ENCODE measurements at regions not wholly inside any gene's neighbourhood (a gene's known extent, or its start where the extent isn't known, plus 50 kb on each side); places are given as distances from the start of the nearest gene placed in this dataset.

DNA sequence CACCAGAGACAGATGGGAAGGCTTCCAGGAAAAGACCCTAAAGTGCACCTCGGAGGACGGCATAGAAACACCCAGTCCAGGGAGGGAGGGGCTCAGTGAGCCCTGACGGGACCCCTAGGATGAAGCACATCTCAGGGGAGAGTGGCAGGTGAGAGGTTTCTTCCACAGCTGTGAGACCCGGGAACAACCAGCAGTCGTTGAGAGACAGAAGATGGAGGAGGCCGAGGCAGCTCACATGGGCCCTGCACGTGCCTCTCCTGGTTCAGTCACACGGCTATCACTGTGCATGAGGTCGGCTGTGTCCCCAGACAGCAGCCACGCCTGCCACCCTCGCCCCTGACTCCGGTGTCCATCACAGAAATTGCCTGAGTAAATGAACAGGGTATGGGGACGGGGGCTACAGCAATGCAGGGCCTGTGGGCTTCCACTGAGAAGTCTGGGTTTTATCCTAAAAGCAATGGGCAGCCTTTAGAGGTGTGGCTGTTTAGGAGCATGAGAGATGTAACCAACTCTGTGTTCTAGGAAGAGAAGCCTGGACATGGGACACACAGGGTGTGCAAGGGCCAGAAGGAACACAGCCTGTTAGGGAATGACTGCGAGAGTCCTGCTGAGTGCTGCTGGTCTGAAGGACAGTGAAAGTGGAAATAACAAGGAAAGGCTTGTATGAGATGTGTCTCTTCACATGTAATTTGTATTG, 102.0 kb downstream of the TMEM18 start:
- no peak for DNase-seq (ENCODE audit: low spot score)

DNA sequence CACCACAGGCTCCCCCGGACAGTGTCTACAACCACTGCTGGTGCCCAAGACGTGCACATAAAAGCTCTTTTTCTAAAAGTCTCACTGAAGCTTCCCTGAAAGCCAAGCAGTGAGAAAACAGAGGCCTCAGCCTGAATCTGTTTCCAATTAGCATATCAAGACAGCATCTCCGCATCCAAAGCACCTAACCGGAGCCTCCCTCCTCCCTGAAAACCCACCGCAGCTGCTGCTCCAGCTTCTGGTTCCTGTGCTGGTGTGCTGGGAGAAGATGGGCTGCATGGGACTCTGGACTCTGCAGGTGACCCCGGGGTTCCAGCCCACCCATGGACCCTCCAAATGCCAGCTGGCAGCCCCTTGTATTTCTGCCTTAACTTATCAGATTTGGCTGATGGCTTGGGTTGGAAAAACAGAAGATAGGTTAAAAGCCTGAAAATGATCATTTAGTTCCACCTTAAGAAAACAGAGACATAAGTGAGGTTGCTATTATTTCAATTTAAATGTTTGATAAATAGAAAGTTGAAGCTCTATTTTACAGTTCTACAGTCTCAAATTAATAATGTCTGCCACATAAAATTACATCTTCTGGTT, 103.3 kb downstream of the TMEM18 start:
- no peak for DNase-seq (ENCODE audit: low spot score)

DNA sequence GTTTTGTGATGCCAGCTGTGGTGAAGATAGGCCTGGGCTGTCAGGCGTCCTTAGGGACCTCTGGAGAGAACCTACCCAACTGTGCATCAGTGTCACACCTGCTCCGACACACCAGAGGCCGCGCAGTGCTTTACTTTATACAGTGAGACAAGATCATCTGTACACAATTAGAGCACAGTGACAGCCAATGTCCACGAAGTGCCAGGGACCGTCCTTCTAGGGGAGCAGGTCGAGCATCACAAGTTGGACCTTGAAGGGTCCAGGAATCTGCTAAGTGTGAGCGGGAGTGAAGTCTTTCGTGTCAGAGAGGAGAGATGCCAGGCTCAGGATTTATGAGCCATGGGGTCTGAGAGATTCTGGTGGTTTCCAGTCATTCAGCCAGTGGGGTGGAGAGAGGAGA, 104.2 kb downstream of the TMEM18 start:
- no peak for DNase-seq (ENCODE audit: low spot score)

DNA sequence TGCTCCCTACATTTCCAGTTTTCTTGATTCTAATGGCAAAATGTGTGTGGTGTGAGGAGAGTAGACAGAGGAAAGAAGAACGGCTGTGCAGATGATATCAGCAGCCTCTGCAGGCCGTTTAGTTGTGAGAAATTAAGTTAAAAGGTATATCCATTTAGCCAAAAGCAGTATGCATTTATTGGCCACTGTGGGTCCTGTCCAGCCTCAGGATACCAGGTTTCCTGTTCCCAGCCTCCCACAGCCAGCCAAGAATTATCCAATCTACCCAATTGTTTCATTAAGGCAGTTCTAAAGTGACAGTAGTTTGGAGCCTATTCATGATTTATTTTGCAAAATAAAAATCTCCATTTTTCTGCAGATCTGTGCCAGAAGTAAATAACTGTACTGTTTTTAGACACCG, 107.5 kb downstream of the TMEM18 start:
- no peak for DNase-seq (ENCODE audit: low spot score)

DNA sequence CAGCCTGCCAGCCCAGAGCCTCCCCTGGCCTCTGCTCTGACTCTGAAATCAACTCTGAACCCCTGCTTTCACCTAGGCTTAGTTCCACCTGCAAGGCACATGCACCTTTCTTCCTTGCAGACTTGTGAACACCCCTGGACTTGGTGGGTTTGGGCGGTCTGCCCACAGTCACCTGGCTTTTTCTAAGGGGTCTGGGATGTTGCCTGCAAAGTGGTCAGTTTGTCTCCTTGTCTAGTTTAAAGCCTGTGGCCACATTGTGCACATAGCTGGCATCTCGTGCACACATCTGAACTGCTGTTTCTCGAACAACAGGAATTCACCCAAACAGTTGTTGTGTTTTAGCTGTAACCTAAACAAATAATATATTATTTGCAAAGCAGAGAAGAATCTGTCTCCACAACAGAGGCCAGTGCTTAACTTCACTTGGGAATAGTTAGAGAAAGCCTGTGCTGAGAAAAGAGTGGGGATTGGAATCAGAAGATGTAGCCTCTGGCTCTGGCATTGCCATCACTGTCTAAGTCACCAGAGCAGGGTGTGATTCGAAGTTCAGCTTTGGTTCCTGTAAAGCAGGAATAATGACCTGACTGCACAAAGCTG, 108.5 kb downstream of the TMEM18 start:
- DNase-seq (ENCODE audit: low spot score): no peak

DNA sequence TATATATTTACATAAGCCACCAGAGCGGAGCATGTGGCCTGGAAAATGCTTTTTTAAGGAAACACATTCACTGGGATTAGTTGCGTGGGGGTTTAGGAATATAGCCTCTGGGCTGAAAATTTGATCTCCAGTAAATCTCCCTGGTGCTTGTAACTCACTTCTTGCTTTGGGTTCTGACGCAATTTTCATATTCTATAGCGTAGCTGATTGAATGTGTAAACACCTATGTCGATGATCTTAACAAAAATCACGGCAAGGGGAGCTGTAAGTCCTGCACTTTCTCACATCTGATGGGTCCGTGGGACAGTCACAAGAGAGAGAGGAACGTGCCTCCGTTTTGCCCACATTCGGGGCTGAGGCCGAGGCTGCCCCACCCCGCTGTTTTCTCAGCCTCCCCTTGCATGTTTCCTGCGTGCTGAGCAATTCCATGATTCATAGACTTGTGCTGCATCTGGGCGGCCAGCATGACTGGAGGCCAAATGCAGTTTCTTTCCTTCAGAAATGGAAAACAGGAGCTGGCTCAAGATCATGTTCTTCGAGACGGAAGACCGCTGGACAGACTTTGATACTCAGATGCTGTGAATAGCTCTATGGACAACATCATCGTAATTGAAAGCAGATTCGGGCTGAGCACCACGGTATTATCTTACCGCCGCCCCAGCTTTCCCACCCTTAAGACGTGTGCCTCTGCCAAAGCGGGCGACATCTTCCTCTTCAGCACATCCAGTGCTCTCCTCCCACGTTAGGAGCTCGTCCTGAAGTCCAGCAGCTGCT, 109.2 kb downstream of the TMEM18 start:
- DNase-seq (ENCODE audit: low spot score): no peak

DNA sequence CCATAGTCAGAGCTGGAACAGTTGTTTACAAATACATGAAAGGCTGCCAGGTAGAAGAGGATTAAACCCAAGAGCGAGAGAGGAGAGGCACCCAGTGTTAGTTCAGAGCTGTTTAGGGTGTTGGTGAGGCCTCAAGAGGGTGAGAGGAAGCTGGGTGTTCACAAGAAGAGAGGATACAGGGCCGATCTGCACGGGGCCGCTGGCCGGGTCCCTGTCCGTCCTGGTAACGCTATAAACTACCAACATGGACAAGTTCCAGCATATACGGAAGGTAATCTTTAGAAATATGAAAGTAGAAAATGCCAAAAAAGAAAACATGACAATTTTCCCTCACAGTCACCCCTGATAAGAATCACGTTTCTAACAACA, 109.7 kb downstream of the TMEM18 start:
- no peak for DNase-seq (ENCODE audit: low spot score)

DNA sequence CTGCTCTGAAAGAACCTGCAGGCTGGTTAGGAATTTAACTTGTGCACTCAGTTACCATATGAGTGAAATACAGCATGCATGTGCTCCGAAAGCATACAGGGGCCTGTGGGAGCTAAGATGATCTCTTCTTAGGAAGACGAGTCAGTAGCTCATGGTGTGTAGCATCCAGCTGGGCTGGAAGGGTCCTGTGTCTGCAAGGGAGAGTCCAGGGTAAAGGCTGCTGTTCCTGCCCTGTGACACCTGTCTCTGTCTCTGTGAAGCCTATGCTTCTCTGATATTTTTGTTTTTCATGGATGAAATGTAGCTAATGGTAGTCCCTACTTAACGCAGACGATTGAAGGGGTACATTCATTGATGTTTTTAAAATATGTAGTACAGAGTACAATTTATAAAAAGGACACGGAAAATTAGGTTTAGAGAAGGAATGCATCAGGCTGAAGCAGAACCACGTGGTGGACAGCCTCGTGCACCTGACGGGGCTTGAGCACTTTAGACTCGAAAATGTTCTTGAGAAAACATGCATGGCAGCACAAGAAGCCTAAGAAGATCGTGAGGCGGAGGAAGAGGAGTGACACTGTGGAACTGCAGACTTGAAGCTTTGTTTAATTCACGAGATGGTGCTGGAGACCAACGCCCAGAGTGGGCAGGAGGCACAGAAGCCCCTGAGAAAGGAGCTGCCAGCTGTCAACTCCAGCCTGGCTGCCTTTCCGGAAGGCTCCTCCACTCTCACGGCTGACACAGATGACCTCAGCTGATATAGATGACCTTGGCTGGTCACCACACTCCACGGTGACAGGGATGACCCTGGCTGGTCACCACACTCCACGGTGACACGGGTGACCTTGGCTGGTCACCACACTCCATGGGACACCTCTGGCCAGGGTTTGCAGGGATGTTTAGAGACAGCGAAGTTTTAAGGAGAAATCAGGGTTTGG, 110.6 kb downstream of the TMEM18 start:
- no peak for DNase-seq (ENCODE audit: low spot score)

DNA sequence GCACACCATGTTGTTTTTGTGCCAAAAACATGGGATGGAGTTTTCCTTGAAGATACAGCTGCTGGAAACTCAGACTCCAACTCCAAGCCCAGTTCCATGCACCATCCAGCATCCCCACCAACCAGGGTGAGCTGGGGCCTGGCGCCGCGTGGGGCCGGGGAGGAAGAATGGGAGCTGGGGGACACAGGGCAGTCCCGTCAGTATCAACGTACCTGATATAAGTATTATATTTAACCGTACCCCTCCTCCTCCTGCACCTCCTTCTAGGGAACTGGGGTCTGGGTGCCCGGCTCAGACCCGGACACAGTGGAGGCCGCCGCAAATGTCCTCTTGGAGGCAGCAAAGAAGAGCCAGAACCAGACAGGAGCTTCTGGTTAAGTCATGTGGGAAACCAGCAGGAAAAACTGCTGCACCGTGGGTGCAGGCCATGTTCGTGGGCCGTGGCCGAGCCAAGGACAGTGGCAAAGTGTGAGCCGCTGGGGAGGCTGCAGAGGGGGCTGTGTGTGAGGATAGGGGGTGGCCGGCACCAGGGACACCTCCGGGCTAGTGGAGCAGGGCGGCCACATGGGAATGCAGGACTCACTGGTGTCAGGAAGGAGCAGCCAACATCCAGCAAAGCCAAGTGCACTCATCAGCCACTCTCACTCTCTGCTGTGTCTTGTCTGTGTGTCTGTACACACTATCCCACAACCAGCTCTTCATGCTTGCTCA, 112.6 kb downstream of the TMEM18 start:
- no peak for DNase-seq (ENCODE audit: low spot score)

DNA sequence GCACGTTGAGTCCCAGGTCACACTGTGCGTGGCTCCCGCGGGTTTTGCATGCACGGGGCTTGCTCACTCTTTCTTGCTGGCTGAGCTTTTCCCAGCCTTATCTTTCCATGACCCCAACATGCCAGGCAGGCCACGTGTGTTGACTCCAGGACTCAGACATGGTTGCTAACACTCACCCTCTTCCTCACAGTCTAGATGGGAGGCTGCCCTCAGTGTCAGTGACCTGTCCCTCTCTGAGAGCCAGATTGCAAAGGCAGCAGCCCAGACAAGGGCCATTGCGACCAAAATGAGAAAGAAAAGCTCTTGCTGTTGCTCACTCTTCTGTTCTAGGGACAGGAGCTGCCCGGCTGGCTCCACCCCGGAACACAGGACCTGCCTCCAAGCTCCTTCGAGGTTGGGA, 113.7 kb downstream of the TMEM18 start:
- DNase-seq (ENCODE audit: low spot score): no peak

DNA sequence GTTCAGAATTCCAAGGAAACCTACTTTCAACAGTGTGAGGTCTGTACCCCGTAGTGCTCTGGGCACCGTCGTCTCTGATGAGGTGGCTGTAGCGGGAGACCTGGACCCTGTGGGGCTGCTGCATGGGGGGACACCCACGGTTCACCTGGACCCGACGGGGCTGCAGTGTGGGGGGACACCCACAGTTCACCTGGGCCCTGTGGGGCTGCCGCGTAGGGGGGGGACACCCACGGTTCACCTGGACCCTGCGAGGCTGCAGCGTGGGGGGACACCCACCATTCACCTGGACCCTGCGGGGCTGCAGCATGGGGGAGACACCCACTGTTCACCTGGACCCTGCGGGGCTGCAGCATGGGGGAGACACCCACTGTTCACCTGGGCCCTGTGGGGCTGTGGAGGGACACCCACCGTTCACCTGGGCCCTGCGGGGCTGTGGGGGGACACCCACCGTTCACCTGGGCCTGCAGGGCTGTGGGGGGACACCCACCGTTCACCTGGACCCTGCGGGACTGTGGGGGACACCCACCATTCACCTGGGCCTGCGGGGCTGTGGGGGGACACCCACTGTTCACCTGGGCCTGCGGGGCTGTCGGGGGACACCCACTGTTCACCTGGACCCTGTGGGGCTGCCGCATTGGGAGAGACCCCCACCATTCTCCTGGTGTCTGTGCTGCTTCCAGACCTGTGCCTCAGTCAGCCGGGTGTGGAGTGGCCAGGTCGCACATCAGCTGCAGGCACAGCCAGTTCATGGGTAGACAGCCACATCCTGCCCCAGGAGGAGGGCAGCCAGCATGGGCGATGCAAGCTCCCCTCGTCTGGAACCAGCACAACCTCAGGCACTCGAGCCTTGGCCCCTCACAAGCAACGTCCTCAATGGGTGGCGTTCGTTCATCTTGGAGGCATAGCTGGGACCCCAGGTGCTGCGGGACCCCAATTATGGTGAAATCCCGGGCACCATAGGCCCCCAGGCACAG, 114.5 kb downstream of the TMEM18 start:
- no peak for DNase-seq (ENCODE audit: low spot score)

DNA sequence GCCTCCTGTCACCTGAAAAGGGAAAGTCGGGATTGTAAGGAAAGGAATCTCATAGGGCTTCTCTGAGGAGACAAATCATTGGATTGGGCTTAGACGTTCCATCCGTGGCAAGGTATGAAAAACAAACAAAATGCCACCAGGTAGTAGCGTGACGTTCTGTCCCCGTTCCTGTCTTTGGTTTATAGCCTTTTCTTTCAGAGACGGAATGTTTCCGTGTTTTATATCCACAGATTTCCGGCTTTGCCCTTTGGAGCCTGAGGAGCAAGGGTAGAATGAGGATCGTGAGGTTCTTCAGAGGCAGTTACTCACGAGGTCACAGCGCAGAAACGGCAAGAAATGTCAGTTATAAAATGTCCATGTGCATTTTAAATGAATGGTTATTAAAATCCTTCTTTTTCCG, 118.3 kb downstream of the TMEM18 start:
- DNase-seq (ENCODE audit: low spot score): no peak

DNA sequence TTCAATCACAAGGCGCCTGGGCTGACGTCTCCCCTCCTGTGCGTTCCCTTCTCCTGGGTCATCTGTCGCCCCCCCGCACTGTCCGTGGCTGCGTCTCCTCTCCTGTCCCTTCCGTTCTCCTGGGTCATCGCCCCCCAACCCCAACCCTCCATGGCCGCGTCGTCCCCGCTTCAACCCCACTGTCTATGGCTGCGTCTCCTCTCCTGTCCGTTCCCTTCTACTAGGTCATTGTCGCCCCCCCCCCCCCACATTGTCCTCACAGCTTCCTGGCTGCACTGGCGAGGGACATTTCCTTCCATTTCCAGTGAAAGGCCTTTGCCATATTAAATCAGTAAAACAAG, 118.9 kb downstream of the TMEM18 start:
- DNase-seq (ENCODE audit: low spot score): no peak

DNA sequence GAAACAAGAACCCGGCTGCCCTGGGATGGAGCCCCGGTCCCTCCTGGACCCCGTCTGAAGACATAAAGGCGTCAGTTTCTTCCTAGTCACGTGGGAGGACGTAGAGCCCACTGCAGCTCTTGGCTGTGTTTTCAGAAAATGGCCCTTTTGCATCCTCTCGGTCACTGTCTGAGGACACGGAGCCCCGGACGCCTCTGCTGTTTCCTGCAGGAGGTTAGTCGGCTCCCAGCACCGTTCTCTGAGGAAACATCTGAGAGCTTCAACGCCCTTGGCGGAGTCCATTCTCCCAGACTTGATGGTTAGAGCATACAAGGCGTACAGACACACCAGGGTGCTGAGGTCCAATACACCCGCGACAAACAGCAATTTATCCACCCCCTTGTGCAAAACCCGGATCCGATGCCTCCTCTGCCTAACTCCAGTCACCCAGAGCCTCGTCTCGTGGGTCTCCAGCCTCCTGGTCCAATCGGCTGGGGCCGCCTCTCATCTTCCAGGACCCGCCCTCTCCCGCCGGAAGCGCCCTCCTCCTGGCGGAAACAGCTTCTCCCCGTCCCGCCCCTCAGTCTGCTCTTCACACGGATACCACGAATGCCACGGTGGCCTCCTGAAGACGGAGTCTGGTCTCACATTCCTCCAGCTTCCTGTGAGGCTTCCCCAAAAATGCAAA, 119.4 kb downstream of the TMEM18 start:
- no peak for DNase-seq (ENCODE audit: low spot score)

DNA sequence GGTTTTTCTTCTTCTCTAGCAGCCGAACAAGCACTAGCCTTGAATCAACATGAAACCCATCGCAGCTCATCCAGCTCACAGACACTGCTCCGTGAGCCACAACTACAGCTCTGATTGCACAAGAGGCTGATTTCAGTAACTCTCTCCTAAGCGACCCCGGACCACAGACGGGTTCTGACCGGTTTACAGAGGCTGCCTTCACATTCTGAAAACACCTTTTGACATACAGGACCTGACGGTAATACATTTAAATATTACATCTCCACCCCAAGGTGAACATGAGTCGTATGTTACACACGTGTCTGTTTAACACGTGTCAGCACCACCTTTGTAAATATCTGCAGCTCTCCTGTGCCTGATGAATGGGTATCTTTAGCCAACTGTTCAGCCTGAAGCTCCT, 120.7 kb downstream of the TMEM18 start:
- DNase-seq (ENCODE audit: low spot score): no peak

DNA sequence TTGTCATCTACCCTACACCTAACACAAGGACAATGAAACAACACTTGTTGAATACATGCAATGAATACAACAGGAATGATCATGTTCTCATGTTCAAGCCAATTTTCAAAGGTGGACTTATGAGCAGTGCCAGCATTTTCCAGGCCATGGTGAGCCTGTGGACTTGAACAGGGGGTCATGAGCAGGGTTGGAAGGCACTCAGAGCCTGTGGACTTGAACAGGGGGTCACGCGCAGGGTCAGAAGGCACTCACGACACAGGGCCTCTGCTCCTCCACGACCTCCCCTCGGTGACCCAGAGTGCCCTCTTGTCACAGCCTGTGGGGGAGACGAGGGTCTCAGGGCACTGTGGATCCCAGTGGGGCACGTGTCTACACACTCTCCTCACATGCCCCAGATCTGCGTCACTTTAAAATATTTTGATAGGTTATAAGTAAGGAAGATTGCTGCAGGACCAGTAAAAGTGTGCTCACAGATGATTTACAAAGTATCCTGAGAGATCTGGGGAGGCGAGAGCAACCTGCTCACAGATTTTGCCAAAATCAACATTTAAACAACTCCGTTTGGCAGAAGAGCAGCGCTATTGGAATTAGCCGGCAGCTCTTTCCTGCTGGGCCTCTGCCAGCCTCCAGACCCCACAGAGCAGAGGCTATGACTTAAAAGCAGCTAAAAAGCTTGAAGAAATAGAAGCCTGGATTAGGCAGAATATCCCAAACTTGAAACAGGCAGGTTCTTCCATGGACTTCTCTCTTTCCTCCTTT, 121.9 kb downstream of the TMEM18 start:
- no peak for DNase-seq (ENCODE audit: low spot score)

DNA sequence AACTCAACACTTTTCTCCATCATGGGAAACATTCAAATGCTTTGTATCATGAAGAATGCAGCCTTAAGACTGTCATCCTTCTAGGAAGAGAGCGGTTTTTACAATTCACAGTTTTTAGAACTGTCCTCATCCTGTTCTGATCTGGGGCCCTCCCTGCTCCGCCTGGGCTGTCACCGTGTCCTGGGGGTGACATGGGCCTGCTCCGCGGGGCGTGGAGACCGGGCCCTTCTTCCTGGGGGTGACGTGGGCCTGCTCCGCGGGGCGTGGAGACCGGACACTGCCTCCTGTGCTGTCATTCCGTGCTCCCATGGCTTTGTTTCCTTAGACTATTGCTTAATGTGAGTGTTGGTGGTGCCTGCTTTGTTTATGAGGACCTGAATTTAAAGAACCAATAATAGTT, 122.8 kb downstream of the TMEM18 start:
- DNase-seq (ENCODE audit: low spot score): no peak

DNA sequence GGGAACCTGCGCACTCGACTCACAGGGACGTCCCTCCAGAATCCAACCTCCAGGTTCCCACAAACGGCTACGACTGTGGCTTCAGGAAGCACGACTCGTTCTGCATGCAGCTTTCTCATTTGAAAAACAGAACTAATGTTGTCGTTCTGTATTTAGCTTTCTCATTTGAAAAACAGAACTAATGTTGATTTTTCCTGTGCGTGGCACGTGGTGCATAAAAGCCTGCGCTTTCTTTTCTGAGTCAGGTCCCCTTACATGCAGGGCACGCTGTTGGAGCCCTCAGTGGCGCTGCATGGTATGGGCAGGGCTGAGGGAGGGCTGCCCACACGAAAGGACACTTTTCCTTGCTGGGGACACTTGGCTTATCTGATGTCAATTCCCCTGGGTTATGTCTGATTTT, 124.3 kb downstream of the TMEM18 start:
- DNase-seq (ENCODE audit: low spot score): no peak

DNA sequence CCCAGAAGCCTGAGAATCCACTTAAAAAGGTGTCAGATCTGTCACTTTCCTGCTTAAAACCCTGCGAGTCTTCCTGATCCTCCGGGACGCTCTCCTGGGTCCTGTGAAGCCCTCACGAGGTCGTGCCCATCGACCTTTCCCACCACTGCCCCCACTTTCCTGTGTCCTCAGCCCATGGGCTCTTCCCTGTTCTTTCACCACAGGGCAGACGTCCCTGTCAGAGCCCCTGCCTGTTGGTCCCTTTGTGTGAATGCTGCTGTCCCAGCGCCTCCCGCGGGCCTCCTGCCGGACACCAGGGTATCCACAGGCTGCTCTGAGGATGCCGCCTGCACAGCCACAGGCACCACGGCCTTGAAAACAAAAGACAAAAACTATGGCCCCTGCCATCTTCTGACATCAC, 125.6 kb downstream of the TMEM18 start:
- DNase-seq (ENCODE audit: low spot score): no peak
